Neuronal stem cell (in vitro differentiated cells): ENCODE measurements at regions not wholly inside any gene's neighbourhood (a gene's known extent, or its start where the extent isn't known, plus 50 kb on each side); places are given as distances from the start of the nearest gene placed in this dataset.
"Not testable (repeated sequence)": the region's sequence is repeated elsewhere in the genome, so short reads cannot be mapped to it uniquely, and the experiment has no call there.

Experiments
- DNase-seq: peaks from one replicate; pipeline ENCODE4 v3.0.0-alpha.2; 2013; ENCODE audit warnings: low spot score
- H2AFZ ChIP-seq: one replicate; pipeline ENCODE4 v1.6.1; 2013; ENCODE audit warnings: mild to moderate bottlenecking, low read length, inconsistent platforms
- H2AK5ac ChIP-seq: 2 replicates; pipeline ENCODE4 v1.6.1; 2013; ENCODE audit warnings: low read depth, mild to moderate bottlenecking, inconsistent platforms, low read length, moderate library complexity, mixed read lengths
- H2BK120ac ChIP-seq: 2 replicates; pipeline ENCODE4 v1.6.1; 2013; ENCODE audit warnings: low read depth, mild to moderate bottlenecking, inconsistent platforms, low read length, moderate library complexity, mixed read lengths
- H2BK12ac ChIP-seq: one replicate; pipeline ENCODE4 v1.6.1; 2013; ENCODE audit warnings: low read length, inconsistent platforms
- H2BK15ac ChIP-seq: 2 replicates; pipeline ENCODE4 v1.6.1; 2013; ENCODE audit warnings: mild to moderate bottlenecking, low read length, inconsistent platforms, mixed read lengths
- H2BK5ac ChIP-seq: one replicate; pipeline ENCODE4 v1.6.1; 2013; ENCODE audit warnings: inconsistent platforms, mild to moderate bottlenecking, low read length, moderate library complexity
- H3K14ac ChIP-seq: one replicate; pipeline ENCODE4 v1.6.1; 2013; ENCODE audit warnings: low read length, inconsistent platforms
- H3K18ac ChIP-seq: 2 replicates; pipeline ENCODE4 v1.6.1; 2013; ENCODE audit warnings: low read length, inconsistent platforms
- H3K23ac ChIP-seq: 2 replicates; pipeline ENCODE4 v1.6.1; 2013; ENCODE audit warnings: low read depth, mild to moderate bottlenecking, mixed read lengths, low read length, inconsistent platforms; ENCODE audit not compliant: poor library complexity
- H3K27ac ChIP-seq: replicated peaks from 3 replicates; pipeline ENCODE4 v1.5.1; 2013; ENCODE audit warnings: low read length, inconsistent platforms
- H3K27me3 ChIP-seq, 3 experiments: 2 replicates each; pipeline ENCODE4 v1.6.1; 2013; ENCODE audit warnings: low read length in 3 of 3, mild to moderate bottlenecking in 2 of 3, inconsistent platforms in 1 of 3, low read depth in 1 of 3, mixed read lengths in 1 of 3, moderate library complexity in 1 of 3; ENCODE audit not compliant: control insufficient read depth in 3 of 3, insufficient read depth in 3 of 3
- H3K36me3 ChIP-seq, 2 donors: replicated peaks in 1 of 2; 2 replicates each; pipeline ENCODE4 v1.6.1; 2013; ENCODE audit warnings: low read length in 2 of 2; ENCODE audit not compliant: control insufficient read depth in 2 of 2, insufficient read depth in 2 of 2
- H3K4ac ChIP-seq: 2 replicates; pipeline ENCODE4 v1.6.1; 2013; ENCODE audit warnings: inconsistent platforms, mild to moderate bottlenecking, low read length, moderate library complexity
- H3K4me1 ChIP-seq, 2 donors: 1 replicate in 1 of 2; 2 replicates in 1 of 2; pipeline ENCODE4 v1.6.1; 2013; ENCODE audit warnings: low read length in 2 of 2, low read depth in 1 of 2; ENCODE audit not compliant: control insufficient read depth in 2 of 2, insufficient read depth in 1 of 2
- H3K4me2 ChIP-seq: one replicate; pipeline ENCODE4 v1.6.1; 2013; ENCODE audit warnings: mild to moderate bottlenecking, low read length, inconsistent platforms; ENCODE audit not compliant: insufficient read depth, poor library complexity, severe bottlenecking
- H3K4me3 ChIP-seq, 2 donors: 2 replicates each; pipeline ENCODE4 v1.5.1; 2013; ENCODE audit warnings: low read length in 2 of 2, mild to moderate bottlenecking in 2 of 2, inconsistent platforms in 1 of 2, moderate library complexity in 1 of 2
- H3K79me1 ChIP-seq: one replicate; pipeline ENCODE4 v1.6.1; 2013; ENCODE audit warnings: low read depth, mild to moderate bottlenecking, inconsistent platforms, low read length, moderate library complexity
- H3K9ac ChIP-seq: one replicate; pipeline ENCODE4 v1.6.1; 2013; ENCODE audit warnings: mild to moderate bottlenecking, low read depth, low read length, inconsistent platforms; ENCODE audit not compliant: poor library complexity
- H3K9me3 ChIP-seq, 2 donors: replicated peaks in 1 of 2; 2 replicates each; pipeline versions ENCODE3 to v1.6.1; 2013; ENCODE audit warnings: low read length in 2 of 2, mild to moderate bottlenecking in 2 of 2, inconsistent platforms in 1 of 2, low read depth in 1 of 2, mixed read lengths in 1 of 2, moderate library complexity in 1 of 2; ENCODE audit not compliant: control insufficient read depth in 2 of 2, insufficient read depth in 1 of 2
- H4K8ac ChIP-seq: one replicate; pipeline ENCODE4 v1.6.1; 2013; ENCODE audit warnings: low read depth, mild to moderate bottlenecking, inconsistent platforms, low read length, moderate library complexity
- H4K91ac ChIP-seq: one replicate; pipeline ENCODE4 v1.6.1; 2013; ENCODE audit warnings: low read length, low read depth, mild to moderate bottlenecking, inconsistent platforms; ENCODE audit not compliant: poor library complexity
- WGBS, 2 donors: extraction: QIAGEN DNeasy Blood & Tissue Kit; methylation state at CpG; one replicate each; pipeline ENCODE4 v1.1.7; 2013; ENCODE audit warnings: missing lambda C conversion rate in 2 of 2, mixed read lengths in 1 of 2; ENCODE audit not compliant: insufficient read length in 2 of 2, insufficient replicate concordance in 1 of 2; ENCODE audit errors: extremely low coverage in 2 of 2; 5-methylcytosine and 5-hydroxymethylcytosine counted together

DNA sequence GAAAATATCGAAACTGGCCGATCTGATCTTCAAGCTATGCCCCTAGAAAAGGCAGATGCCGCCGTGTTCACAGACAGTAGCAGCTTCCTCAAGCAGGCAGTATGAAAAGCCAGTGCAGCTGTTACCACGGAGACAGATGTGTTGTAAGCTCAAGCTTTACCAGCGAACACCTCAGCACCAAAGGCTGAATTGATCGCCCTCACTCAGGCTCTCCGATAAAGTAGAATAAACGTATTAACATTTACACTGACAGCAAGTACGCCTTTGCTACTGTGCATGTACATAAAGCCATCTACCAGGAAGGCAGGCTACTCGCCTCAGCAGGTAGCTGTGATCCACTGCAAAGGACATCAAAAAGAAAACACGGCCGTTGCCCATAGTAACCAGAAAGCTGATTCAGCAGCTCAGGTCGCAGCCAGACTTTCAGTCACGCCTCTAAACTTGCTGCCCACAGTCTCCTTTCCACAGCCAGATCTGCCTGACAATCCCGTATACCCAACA is 122.8 kb upstream of the DEFB108B start:
- not testable (repeated sequence) for H3K27ac ChIP-seq, H3K27me3 ChIP-seq, H3K9ac ChIP-seq, H3K14ac ChIP-seq, H3K79me1 ChIP-seq, H3K4me3 ChIP-seq, H3K36me3 ChIP-seq, H3K18ac ChIP-seq, H3K23ac ChIP-seq, H2AFZ ChIP-seq, H2AK5ac ChIP-seq, H3K9me3 ChIP-seq, H3K4ac ChIP-seq, H2BK15ac ChIP-seq, H2BK12ac ChIP-seq, H4K8ac ChIP-seq, H2BK5ac ChIP-seq, H4K91ac ChIP-seq, H3K4me1 ChIP-seq, H2BK120ac ChIP-seq
- peak; percentile 31 for DNase-seq
- WGBS, 2 donors = no CpG with 5 or more reads among the region's 16 CpGs
- peak overlapping the region; percentile 18 for H3K4me2 ChIP-seq

DNA sequence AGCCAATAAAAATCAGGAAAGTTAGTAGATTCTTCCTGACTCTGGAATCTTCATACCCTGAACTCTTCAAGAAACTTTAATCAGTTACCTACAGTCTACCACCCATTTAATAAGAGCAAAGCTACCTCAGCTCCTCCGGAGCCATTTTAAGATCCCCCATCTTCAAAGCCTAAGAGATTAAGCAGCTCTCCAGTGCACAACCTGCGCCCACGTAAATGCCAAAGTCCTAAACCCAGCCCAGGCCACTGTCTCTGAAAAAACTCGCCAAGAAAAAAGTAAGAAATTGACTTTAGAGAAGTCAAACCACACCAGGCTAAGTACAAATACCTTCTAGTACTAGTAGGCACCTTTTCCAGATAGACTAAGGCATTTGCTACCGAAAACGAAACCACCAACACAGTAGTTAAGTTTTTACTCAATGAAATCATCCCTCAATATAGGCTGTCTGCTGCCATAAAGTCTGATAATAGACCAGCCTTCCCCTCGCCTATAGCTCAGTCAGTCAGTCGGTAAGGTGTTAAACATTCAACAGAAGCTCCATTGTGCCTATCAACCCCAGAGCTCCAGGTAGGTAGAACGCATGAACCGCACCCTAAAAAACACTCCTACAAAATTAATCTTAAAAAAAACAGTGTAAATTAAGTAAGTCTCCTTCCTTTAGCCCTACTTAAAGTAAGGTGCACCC is 122.2 kb upstream of the DEFB108B start:
- H2AK5ac ChIP-seq, H4K8ac ChIP-seq, H3K4me1 ChIP-seq, H3K36me3 ChIP-seq, H3K14ac ChIP-seq, H3K79me1 ChIP-seq, H2BK12ac ChIP-seq, H2BK120ac ChIP-seq, H3K4me3 ChIP-seq, H2AFZ ChIP-seq, H3K9ac ChIP-seq, H3K4ac ChIP-seq, DNase-seq, H3K23ac ChIP-seq, H3K9me3 ChIP-seq, H3K4me2 ChIP-seq, H2BK15ac ChIP-seq, H3K27ac ChIP-seq, H2BK5ac ChIP-seq, H4K91ac ChIP-seq, H3K27me3 ChIP-seq, H3K18ac ChIP-seq: not testable (repeated sequence)
- no CpG with 5 or more reads among the region's 10 CpGs for WGBS, 2 donors

DNA sequence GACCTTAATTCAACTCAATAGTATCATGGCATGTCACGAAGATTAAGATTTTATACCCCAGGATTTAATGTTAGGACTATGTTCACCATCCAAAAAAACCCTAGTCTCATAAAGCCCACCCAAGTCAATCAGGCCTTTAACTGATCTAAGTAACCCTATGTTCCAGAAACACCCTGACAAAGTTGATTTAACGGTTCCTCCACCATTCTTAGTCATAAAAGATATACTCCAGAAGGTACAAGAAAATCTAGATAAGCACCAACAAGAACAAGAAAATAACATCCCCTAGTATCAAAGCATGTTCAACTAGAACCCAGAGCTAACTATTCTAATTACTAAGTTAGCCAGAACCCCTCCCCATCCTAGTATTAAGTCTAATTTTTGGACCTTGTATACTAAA is 120.7 kb upstream of the DEFB108B start:
- not testable (repeated sequence) for H2BK5ac ChIP-seq, H3K9me3 ChIP-seq, H3K4ac ChIP-seq, H3K18ac ChIP-seq, H4K8ac ChIP-seq, H2AFZ ChIP-seq, H2BK15ac ChIP-seq, H4K91ac ChIP-seq, DNase-seq, H3K4me2 ChIP-seq, H3K9ac ChIP-seq, H3K4me3 ChIP-seq, H2AK5ac ChIP-seq, H3K27me3 ChIP-seq, H3K36me3 ChIP-seq, H3K23ac ChIP-seq, H3K27ac ChIP-seq, H2BK12ac ChIP-seq, H3K4me1 ChIP-seq, H2BK120ac ChIP-seq, H3K79me1 ChIP-seq, H3K14ac ChIP-seq
- no CpG with 5 or more reads among the region's 2 CpGs for WGBS, 2 donors

DNA sequence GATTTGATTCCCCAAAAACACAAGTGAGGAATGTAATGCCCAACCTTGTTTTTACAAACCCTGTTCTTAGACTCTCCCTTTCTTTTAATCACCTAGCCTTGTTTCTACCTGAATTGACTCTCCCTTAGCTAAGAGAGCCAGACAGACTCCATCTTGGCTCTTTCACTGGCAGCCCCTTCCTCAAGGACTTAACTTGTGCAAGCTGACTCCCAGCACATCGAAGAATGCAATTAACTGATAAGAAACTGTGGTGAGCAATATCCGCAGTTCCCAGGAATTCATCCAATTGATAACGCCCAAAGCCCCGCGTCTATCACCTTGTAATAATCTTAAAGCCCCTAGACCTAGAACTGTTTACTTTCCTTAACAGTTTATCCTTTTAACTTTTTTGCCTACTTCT is 120.2 kb upstream of the DEFB108B start:
- H3K4me2 ChIP-seq, H3K79me1 ChIP-seq, H2BK15ac ChIP-seq, H3K27ac ChIP-seq, H3K14ac ChIP-seq, H3K9me3 ChIP-seq, H3K23ac ChIP-seq, H3K4me1 ChIP-seq, H2BK5ac ChIP-seq, H2BK12ac ChIP-seq, H2BK120ac ChIP-seq, H3K4ac ChIP-seq, H2AK5ac ChIP-seq, H3K27me3 ChIP-seq, H3K4me3 ChIP-seq, H3K9ac ChIP-seq, H3K36me3 ChIP-seq, H2AFZ ChIP-seq, H4K8ac ChIP-seq, H3K18ac ChIP-seq, DNase-seq, H4K91ac ChIP-seq: not testable (repeated sequence)
- WGBS, 2 donors = no CpG with 5 or more reads among the region's 5 CpGs
